ENCODE measurements at regions not wholly inside any gene's neighbourhood (a gene's known extent, or its start where the extent isn't known, plus 50 kb on each side); places are given as distances from the start of the nearest gene placed in this dataset.

DNA sequence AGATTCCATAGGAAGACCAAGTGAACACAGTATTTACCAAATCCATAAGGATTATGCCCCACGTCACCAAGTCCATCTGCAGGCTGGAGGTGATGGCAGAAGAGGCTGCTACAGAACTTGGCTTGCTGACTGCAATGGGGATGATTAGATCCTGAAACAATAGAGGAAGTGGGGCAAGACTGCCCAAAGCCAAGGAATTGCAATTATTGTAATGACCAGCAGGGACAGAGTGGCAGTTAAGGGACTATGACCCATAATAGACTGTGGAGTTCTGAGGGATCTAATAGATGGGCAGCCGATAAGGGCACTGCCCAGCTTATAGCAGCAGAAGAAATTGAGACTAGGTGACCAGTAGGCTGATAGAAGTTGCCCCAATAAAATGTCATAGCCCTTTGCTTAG, 108.4 kb downstream of the MINAR1 start:
- TF ChIP-seq YY1 (IDR thresholded peaks at IDR 0.05; ENCODE audit: insufficient read depth, insufficient read length), result no peak
- no peak for TF ChIP-seq ZNF274 (IDR thresholded peaks at IDR 0.05; ENCODE audit: low read depth, low read length)
- TF ChIP-seq SUZ12 (IDR thresholded peaks at IDR 0.05; ENCODE audit: extremely low read depth, insufficient read depth, insufficient read length), result no peak
